ENCODE measurements at regions not wholly inside any gene's neighbourhood (a gene's known extent, or its start where the extent isn't known, plus 50 kb on each side); places are given as distances from the start of the nearest gene placed in this dataset.

DNA sequence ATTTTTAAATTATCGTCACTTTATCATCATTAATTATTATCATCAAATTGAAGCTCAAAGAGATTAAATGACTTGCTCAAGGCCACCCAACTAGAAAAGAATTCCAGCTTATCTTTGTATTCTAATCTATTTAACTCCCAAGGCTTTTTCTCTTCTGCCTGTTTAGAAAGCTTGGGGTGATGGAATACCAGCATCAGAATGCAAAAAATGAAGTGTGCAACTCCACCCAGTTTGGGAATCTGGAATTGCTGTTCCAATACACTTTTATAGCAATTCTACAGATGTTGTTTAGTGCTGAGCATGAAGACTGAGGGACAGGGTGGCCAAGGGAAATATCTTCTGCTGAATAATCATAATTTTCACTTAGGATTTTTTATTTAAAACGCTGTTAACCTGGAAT, 97.2 kb upstream of the FIBIN start:
- POLR2A ChIA-PET = no interaction called here
- TF ChIP-seq, protein P1, sequence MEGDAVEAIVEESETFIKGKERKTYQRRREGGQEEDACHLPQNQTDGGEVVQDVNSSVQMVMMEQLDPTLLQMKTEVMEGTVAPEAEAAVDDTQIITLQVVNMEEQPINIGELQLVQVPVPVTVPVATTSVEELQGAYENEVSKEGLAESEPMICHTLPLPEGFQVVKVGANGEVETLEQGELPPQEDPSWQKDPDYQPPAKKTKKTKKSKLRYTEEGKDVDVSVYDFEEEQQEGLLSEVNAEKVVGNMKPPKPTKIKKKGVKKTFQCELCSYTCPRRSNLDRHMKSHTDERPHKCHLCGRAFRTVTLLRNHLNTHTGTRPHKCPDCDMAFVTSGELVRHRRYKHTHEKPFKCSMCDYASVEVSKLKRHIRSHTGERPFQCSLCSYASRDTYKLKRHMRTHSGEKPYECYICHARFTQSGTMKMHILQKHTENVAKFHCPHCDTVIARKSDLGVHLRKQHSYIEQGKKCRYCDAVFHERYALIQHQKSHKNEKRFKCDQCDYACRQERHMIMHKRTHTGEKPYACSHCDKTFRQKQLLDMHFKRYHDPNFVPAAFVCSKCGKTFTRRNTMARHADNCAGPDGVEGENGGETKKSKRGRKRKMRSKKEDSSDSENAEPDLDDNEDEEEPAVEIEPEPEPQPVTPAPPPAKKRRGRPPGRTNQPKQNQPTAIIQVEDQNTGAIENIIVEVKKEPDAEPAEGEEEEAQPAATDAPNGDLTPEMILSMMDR (IDR thresholded peaks at IDR 0.05) = no peak
- TF ChIP-seq POLR2AphosphoS5 (IDR thresholded peaks at IDR 0.05; ENCODE audit: low read depth, low read length) (no peak), TCF7L2 (IDR thresholded peaks at IDR 0.05; ENCODE audit: low read depth, low read length) (no peak), SIN3A (IDR thresholded peaks at IDR 0.05; ENCODE audit: borderline replicate concordance, insufficient read depth, low read depth, low read length) (no peak)
- TF ChIP-seq, protein P2, sequence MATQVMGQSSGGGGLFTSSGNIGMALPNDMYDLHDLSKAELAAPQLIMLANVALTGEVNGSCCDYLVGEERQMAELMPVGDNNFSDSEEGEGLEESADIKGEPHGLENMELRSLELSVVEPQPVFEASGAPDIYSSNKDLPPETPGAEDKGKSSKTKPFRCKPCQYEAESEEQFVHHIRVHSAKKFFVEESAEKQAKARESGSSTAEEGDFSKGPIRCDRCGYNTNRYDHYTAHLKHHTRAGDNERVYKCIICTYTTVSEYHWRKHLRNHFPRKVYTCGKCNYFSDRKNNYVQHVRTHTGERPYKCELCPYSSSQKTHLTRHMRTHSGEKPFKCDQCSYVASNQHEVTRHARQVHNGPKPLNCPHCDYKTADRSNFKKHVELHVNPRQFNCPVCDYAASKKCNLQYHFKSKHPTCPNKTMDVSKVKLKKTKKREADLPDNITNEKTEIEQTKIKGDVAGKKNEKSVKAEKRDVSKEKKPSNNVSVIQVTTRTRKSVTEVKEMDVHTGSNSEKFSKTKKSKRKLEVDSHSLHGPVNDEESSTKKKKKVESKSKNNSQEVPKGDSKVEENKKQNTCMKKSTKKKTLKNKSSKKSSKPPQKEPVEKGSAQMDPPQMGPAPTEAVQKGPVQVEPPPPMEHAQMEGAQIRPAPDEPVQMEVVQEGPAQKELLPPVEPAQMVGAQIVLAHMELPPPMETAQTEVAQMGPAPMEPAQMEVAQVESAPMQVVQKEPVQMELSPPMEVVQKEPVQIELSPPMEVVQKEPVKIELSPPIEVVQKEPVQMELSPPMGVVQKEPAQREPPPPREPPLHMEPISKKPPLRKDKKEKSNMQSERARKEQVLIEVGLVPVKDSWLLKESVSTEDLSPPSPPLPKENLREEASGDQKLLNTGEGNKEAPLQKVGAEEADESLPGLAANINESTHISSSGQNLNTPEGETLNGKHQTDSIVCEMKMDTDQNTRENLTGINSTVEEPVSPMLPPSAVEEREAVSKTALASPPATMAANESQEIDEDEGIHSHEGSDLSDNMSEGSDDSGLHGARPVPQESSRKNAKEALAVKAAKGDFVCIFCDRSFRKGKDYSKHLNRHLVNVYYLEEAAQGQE (IDR thresholded peaks at IDR 0.05; ENCODE audit: insufficient read depth in 1 of 2, low read depth in 2 of 2, low read length in 1 of 2) = no peak
- intact Hi-C loops (cut with micrococcal nuclease; ENCODE audit: unreplicated experiment) = no loop called here

DNA sequence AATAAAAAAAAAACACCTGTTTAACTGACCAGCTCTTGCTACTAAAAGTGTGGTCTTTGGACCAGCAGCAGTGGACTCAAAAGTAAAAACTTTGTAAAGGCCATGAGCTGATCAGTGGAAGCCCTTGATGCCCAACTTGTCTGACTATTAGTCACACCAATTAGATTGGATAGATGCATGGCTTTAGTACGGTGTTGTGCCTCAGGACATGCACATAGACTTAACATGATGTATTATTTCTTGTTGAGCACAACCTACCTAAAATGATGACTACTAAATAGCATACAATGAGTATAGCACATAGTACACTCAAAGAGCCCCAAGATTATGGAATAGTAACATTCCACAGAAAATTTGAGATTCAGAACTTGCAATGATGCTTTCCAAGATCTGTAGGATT, 95.1 kb upstream of the FIBIN start:
- in situ Hi-C loops (cut with HindIII; ENCODE audit: low pct_unique_long_range_greater_than_20kb, low sequenced_read_pairs) (no loop called here), intact Hi-C loops (cut with micrococcal nuclease; ENCODE audit: unreplicated experiment) (no loop called here)
- Histone ChIP-seq H3K4me1 (ENCODE audit: control insufficient read depth, insufficient read depth, low read length) (no peaks in the 10 kb centered on the region), H3K27ac (ENCODE audit: low read length) (no peak overlapping the region), H3K4me3 (ENCODE audit: low read depth in 2 of 2, low read length in 2 of 2) (no peak overlapping the region), H3K36me3 (ENCODE audit: control insufficient read depth, insufficient read depth, low read length) (no peaks in the 10 kb centered on the region), H3K9me3 (ENCODE audit: control insufficient read depth, insufficient read depth, low read depth, low read length) (no peaks in the 10 kb centered on the region), H3K27me3 (ENCODE audit: control insufficient read depth, insufficient read depth, low read length) (no peaks in the 10 kb centered on the region)
- ChIA-PET POLR2A (no interaction called here), CTCF (no interaction called here)
- TF ChIP-seq, protein P2 (IDR thresholded peaks at IDR 0.05; ENCODE audit: insufficient read depth in 1 of 2, low read depth in 2 of 2, low read length in 1 of 2) = no peak
- TF ChIP-seq, protein P1 (IDR thresholded peaks at IDR 0.05) = no peak
- no peak for TF ChIP-seq POLR2AphosphoS5 (IDR thresholded peaks at IDR 0.05; ENCODE audit: low read depth, low read length)
- no peak for TF ChIP-seq TCF7L2 (IDR thresholded peaks at IDR 0.05; ENCODE audit: low read depth, low read length)
- no peak for TF ChIP-seq SIN3A (IDR thresholded peaks at IDR 0.05; ENCODE audit: borderline replicate concordance, insufficient read depth, low read depth, low read length)
- DNase-seq (ENCODE audit: low read depth, low spot score) = no peak
- no TSS peak for BruUV-seq (replicated peaks)
- ATAC-seq = no peak

More for the DNA sequence above, 97.2 kb upstream of the FIBIN start:
- Histone ChIP-seq H3K9me3 (ENCODE audit: control insufficient read depth, insufficient read depth, low read depth, low read length) (no peaks in the 10 kb centered on the region), H3K27ac (ENCODE audit: low read length) (no peak overlapping the region), H3K27me3 (ENCODE audit: control insufficient read depth, insufficient read depth, low read length) (no peaks in the 10 kb centered on the region), H3K4me3 (ENCODE audit: low read depth in 2 of 2, low read length in 2 of 2) (no peak overlapping the region), H3K36me3 (ENCODE audit: control insufficient read depth, insufficient read depth, low read length) (no peaks in the 10 kb centered on the region), H3K4me1 (ENCODE audit: control insufficient read depth, insufficient read depth, low read length) (no peaks in the 10 kb centered on the region)
- ATAC-seq (no peak), DNase-seq (ENCODE audit: low read depth, low spot score) (no peak)
- CTCF ChIA-PET = no interaction called here
- in situ Hi-C loops (cut with HindIII; ENCODE audit: low pct_unique_long_range_greater_than_20kb, low sequenced_read_pairs) = no loop called here
- BruUV-seq (replicated peaks) = no TSS peak

Data from Panc1 (cell line).